Natural killer cell (primary cell): ENCODE measurements at regions not wholly inside any gene's neighbourhood (a gene's known extent, or its start where the extent isn't known, plus 50 kb on each side); places are given as distances from the start of the nearest gene placed in this dataset.

ENCODE experiments used
- ATAC-seq, 3 donors: fragments of 150-1000 bp in 2 of 3; fragments of 200-7000 bp in 1 of 3; cut with Tn5 transposase; 1 replicate in 1 of 3; 2 replicates in 2 of 3; pipeline ENCODE4 v1.10.0; 2021; ENCODE audit warnings: mild to moderate bottlenecking in 2 of 3, moderate library complexity in 2 of 3
- DNase-seq, 2 donors: peaks; one replicate each; pipeline versions ENCODE4 v3.0.0 to v3.0.0-alpha.2; 2013 to 2021; ENCODE audit warnings: mixed read lengths in 1 of 2
- H3K27ac ChIP-seq: one replicate; pipeline ENCODE4 v1.5.1; 2013; ENCODE audit warnings: mild to moderate bottlenecking, low read length
- H3K27me3 ChIP-seq: one replicate; pipeline ENCODE4 v1.6.1; 2013; ENCODE audit warnings: low read length; ENCODE audit not compliant: control insufficient read depth, insufficient read depth
- H3K36me3 ChIP-seq: one replicate; pipeline ENCODE4 v1.6.1; 2013; ENCODE audit warnings: low read length; ENCODE audit not compliant: control insufficient read depth, insufficient read depth
- H3K4me1 ChIP-seq: one replicate; pipeline ENCODE4 v1.6.1; 2013; ENCODE audit warnings: low read length; ENCODE audit not compliant: control insufficient read depth, insufficient read depth
- H3K4me3 ChIP-seq: one replicate; pipeline ENCODE4 v1.5.1; 2013; ENCODE audit warnings: low read length
- H3K9me3 ChIP-seq: one replicate; pipeline ENCODE4 v1.6.1; 2013; ENCODE audit warnings: low read length; ENCODE audit not compliant: control insufficient read depth, insufficient read depth
- H3K27ac Mint-ChIP-seq, 2 donors: one replicate each; pipeline ENCODE4 v1.8.0; 2022; ENCODE audit warnings: mild to moderate bottlenecking in 2 of 2, mixed read lengths in 2 of 2, moderate library complexity in 1 of 2
- H3K27me3 Mint-ChIP-seq, 2 donors: one replicate each; pipeline ENCODE4 v1.8.0; 2022; ENCODE audit warnings: low read depth in 2 of 2, mixed read lengths in 2 of 2
- H3K36me3 Mint-ChIP-seq: one replicate; pipeline ENCODE4 v1.8.0; 2022; ENCODE audit warnings: mixed read lengths
- H3K4me1 Mint-ChIP-seq, 2 donors: one replicate each; pipeline ENCODE4 v1.8.0; 2022; ENCODE audit warnings: mixed read lengths in 2 of 2
- H3K4me3 Mint-ChIP-seq: one replicate; pipeline ENCODE4 v1.8.0; 2022; ENCODE audit warnings: mild to moderate bottlenecking, moderate library complexity, mixed read lengths
- H3K9me3 Mint-ChIP-seq, 2 donors: one replicate each; pipeline ENCODE4 v1.8.0; 2022; ENCODE audit warnings: mixed read lengths in 2 of 2
- CTCF ChIP-seq: fragments of 200-600 bp; IDR thresholded peaks from one replicate; pipeline ENCODE4 v1.8.0; 2022; ENCODE audit warnings: antibody characterized with exemption
- WGBS: methylation state at CpG from one replicate; pipeline ENCODE4 v1.1.7; 2013; ENCODE audit warnings: missing lambda C conversion rate; ENCODE audit not compliant: insufficient coverage; 5-methylcytosine and 5-hydroxymethylcytosine counted together
- intact Hi-C: fragments of 100-400 bp; cut with micrococcal nuclease; formaldehyde crosslinking; loops from one replicate; pipeline ENCODE4 v1.14.2; 2022

DNA sequence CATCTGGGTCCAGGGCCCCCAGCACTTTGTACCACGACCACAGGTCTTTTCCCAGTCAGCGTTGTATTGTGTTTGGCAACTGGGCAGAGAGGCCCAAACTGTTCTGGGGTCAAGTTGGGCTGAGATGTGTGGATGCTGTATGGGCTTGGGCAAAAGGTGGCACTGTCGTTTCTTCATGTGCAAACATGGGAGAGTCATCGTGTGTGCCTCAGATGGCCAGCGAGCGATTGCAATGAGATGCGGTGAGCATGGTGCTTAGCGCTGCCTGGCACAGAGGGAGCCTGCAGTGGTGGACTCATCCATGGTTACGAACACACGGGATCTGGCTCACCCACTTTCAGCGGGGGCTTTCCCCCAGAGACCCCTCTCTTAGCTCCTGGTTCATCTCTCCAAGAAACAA lies 120.4 kb upstream of the SORCS3 start:
- no peaks in the 10 kb centered on the region for H3K36me3 ChIP-seq
- no peaks in the 10 kb centered on the region for H3K36me3 Mint-ChIP-seq
- no peaks in the 10 kb centered on the region for H3K4me1 Mint-ChIP-seq
- no peaks in the 10 kb centered on the region for H3K27me3 ChIP-seq
- H3K4me3 ChIP-seq = no peak overlapping the region
- no peak overlapping the region for H3K4me3 Mint-ChIP-seq
- H3K9me3 ChIP-seq = no peaks in the 10 kb centered on the region
- no peak overlapping the region for H3K27ac Mint-ChIP-seq
- no peak for TF ChIP-seq CTCF
- 90% methylated on average over 11 of the region's 11 CpGs for WGBS
- ATAC-seq (no peak), DNase-seq (no peak)
- intact Hi-C loops = no loop called here
- no peaks in the 10 kb centered on the region for H3K9me3 Mint-ChIP-seq
- H3K27ac ChIP-seq = no peak overlapping the region
- H3K4me1 ChIP-seq = no peaks in the 10 kb centered on the region
- peaks cover 8 to 12% of the 10 kb centered on the region in 2 donors for H3K27me3 Mint-ChIP-seq

DNA sequence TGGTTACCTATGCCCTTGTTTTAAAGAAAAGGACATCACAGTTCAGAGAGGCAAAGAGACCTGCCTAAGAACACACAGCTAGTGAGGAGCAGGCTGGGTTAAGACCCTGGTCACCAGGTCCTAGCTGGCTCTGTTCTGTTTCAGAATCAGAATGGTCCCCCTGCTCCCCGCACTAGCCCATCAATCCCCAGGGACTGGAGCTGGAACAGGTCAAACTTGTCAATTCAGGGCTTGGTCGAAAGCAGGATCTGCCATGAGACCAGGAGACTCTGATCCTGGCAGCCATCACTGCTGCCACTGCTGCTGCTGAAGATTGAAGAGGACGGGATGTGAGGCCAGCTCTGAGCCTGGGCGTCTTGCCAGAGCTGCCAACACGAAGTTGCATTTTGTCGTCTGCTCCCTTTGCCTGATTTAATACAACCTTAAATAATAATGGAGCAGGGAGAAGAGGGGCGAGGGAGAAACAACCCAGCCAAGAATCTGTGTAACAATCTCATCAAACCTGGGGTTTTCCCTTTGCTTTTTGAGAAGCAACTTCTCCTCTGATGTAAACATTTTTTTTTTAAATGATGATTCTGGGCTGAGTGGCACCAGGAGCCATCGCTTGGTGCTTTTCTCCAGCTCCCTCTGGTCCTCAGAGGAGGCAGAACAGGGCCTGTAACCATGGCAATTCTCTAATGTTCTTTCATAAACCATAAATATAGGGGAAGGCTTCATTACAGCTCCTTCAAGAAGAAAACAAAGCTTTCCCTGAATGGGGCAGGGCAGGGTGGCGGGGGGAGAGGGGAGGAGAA lies 119.0 kb upstream of the SORCS3 start:
- no peaks in the 10 kb centered on the region for H3K4me1 ChIP-seq
- Mint-ChIP-seq H3K27ac (no peak overlapping the region), H3K36me3 (no peaks in the 10 kb centered on the region), H3K4me3 (no peak overlapping the region), H3K4me1 (no peaks in the 10 kb centered on the region), H3K9me3 (no peaks in the 10 kb centered on the region), H3K27me3 (peaks cover 7 to 12% of the 10 kb centered on the region in 2 donors)
- no peak for TF ChIP-seq CTCF
- H3K27me3 ChIP-seq = no peaks in the 10 kb centered on the region
- intact Hi-C loops = no loop called here
- 32% methylated on average over 5 of the region's 9 CpGs for WGBS
- H3K27ac ChIP-seq = no peak overlapping the region
- DNase-seq (no peak), ATAC-seq (no peak)
- H3K9me3 ChIP-seq = no peaks in the 10 kb centered on the region
- no peak overlapping the region for H3K4me3 ChIP-seq
- no peaks in the 10 kb centered on the region for H3K36me3 ChIP-seq

DNA sequence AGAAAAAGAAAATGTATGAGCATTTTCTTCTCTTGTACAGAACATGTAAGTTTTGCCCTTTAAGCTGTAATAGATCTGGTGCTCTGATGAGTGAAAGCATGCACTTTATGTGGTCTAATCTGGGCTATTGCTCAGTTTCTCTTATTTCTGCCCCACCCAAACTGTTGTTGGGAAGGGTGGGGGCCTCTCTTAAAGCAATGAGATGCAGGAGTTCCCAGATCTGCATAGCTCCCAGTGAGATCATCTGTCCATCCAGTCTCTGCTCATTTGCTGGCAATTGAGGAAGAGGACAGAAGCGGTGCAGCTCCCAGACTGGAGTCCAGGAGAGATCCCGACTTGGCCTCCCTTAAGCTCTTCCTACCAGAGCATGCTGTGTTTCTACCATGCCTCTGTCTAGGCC lies 114.9 kb upstream of the SORCS3 start:
- Mint-ChIP-seq H3K9me3 (no peaks in the 10 kb centered on the region), H3K27me3 (peaks cover 3 to 12% of the 10 kb centered on the region in 2 donors), H3K4me1 (no peaks in the 10 kb centered on the region), H3K27ac (no peak overlapping the region), H3K4me3 (no peak overlapping the region), H3K36me3 (no peaks in the 10 kb centered on the region)
- intact Hi-C loops = no loop called here
- ATAC-seq (no peak), DNase-seq (no peak)
- Histone ChIP-seq H3K27me3 (no peaks in the 10 kb centered on the region), H3K4me3 (no peak overlapping the region), H3K36me3 (no peaks in the 10 kb centered on the region), H3K4me1 (no peaks in the 10 kb centered on the region), H3K9me3 (no peaks in the 10 kb centered on the region), H3K27ac (no peak overlapping the region)
- WGBS = 89% methylated on average over 2 of the region's 2 CpGs
- no peak for TF ChIP-seq CTCF

GRCh38 chr10:104527013-104527412 lies 114.1 kb upstream of the SORCS3 start:
- DNase-seq = no peak
- ATAC-seq = no peak
- H3K27me3 ChIP-seq = no peaks in the 10 kb centered on the region
- no peaks in the 10 kb centered on the region for H3K9me3 Mint-ChIP-seq
- H3K36me3 ChIP-seq = no peaks in the 10 kb centered on the region
- peaks cover 3 to 12% of the 10 kb centered on the region in 2 donors for H3K27me3 Mint-ChIP-seq
- 75% methylated on average over 1 of the region's 1 CpG for WGBS
- no peak overlapping the region for H3K27ac Mint-ChIP-seq
- H3K27ac ChIP-seq = no peak overlapping the region
- H3K9me3 ChIP-seq = no peaks in the 10 kb centered on the region
- H3K4me3 Mint-ChIP-seq = no peak overlapping the region
- TF ChIP-seq CTCF = no peak
- H3K4me1 ChIP-seq = no peaks in the 10 kb centered on the region
- H3K4me3 ChIP-seq = no peak overlapping the region
- no peaks in the 10 kb centered on the region for H3K4me1 Mint-ChIP-seq
- no peaks in the 10 kb centered on the region for H3K36me3 Mint-ChIP-seq
- intact Hi-C loops = no loop called here
